ENCODE measurements at regions not wholly inside any gene's neighbourhood (a gene's known extent, or its start where the extent isn't known, plus 50 kb on each side); places are given as distances from the start of the nearest gene placed in this dataset.

GRCh38 chr9:13750061-13750460 lies 470.6 kb upstream of the MPDZ start (continued):
- TF ChIP-seq CREB5 (CRISPR knock-in tag; IDR thresholded peaks at IDR 0.05; ENCODE audit: low read depth) (no peak), BACH2 (CRISPR knock-in tag; IDR thresholded peaks at IDR 0.05; ENCODE audit: borderline replicate concordance) (no peak)

DNA sequence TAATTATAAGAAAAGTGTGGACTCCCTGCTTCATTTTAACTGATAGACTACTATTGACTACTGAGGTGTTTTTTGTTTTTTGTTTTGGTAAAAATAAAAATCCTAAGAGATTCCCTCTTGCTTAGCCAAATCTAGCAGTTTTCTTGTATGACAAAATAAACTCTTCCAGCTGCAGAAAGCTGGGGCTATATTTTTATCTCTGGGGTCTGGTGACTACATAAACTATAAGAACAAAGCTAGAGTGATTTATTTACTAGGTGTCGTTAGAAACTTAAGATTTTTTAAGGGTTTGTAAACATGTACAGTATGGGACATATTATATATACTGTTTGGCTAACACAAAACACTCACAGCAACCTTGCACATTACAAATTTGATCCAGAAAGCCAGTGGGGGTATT lies 467.4 kb upstream of the MPDZ start:
- no peak for TF ChIP-seq ISL1 (CRISPR knock-in tag; IDR thresholded peaks at IDR 0.05)
- no peak for TF ChIP-seq ZNF8 (CRISPR knock-in tag; IDR thresholded peaks at IDR 0.05)
- no peak for TF ChIP-seq ZFP30 (CRISPR knock-in tag; IDR thresholded peaks at IDR 0.05)
- TF ChIP-seq ZFP3 (CRISPR knock-in tag; IDR thresholded peaks at IDR 0.05) = no peak
- no peak for TF ChIP-seq CSDC2 (CRISPR knock-in tag; IDR thresholded peaks at IDR 0.05)
- TF ChIP-seq SNAI2 (CRISPR knock-in tag; IDR thresholded peaks at IDR 0.05) = no peak
- TF ChIP-seq CREB5 (CRISPR knock-in tag; IDR thresholded peaks at IDR 0.05; ENCODE audit: low read depth) = no peak
- no peak for TF ChIP-seq ZC3H10 (CRISPR knock-in tag; IDR thresholded peaks at IDR 0.05)
- no peak for TF ChIP-seq PATZ1 (CRISPR knock-in tag; IDR thresholded peaks at IDR 0.05; ENCODE audit: borderline replicate concordance)
- TF ChIP-seq ZNF70 (CRISPR knock-in tag; IDR thresholded peaks at IDR 0.05) = no peak
- TF ChIP-seq, protein P1, sequence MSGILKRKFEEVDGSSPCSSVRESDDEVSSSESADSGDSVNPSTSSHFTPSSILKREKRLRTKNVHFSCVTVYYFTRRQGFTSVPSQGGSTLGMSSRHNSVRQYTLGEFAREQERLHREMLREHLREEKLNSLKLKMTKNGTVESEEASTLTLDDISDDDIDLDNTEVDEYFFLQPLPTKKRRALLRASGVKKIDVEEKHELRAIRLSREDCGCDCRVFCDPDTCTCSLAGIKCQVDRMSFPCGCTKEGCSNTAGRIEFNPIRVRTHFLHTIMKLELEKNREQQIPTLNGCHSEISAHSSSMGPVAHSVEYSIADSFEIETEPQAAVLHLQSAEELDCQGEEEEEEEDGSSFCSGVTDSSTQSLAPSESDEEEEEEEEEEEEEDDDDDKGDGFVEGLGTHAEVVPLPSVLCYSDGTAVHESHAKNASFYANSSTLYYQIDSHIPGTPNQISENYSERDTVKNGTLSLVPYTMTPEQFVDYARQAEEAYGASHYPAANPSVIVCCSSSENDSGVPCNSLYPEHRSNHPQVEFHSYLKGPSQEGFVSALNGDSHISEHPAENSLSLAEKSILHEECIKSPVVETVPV (CRISPR knock-in tag; IDR thresholded peaks at IDR 0.05) = no peak
- TF ChIP-seq BACH2 (CRISPR knock-in tag; IDR thresholded peaks at IDR 0.05; ENCODE audit: borderline replicate concordance) = no peak
- TF ChIP-seq GLIS3 (CRISPR knock-in tag; IDR thresholded peaks at IDR 0.05) = no peak
- no peak for TF ChIP-seq ESRRG (CRISPR knock-in tag; IDR thresholded peaks at IDR 0.05)
- TF ChIP-seq TCF4 (CRISPR knock-in tag; IDR thresholded peaks at IDR 0.05; ENCODE audit: borderline replicate concordance) = no peak
- ATAC-seq = no peak

DNA sequence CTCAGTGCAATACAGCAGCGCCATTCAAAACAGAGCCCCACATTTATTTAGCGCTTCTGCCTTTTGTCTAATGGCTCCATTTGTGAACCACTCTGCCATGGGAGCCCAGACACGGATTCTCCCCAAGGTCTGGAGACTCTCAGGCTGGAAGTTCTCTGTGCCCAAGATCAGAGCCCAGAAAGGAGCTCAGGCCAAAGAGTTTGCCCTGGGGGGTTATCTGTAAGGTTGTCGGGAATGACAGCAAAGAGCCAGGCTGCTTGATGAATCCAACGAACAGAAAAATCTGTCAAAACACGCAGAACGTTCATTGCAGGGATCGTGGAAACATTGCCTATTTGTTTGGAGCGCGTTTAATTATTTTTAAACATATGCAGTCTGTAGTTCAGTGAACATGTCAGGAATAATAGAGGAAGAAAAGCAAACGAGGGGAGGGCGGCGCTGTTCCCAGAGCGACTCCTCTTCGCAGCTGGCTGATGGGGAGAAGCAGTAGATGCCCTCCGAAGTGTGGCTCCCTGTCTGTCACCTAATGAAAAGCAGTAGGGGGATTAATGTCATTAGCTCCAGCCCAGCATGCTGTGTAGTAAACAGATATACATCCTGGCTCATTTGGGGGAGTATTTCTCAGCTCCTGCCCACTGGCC lies 464.9 kb upstream of the MPDZ start:
- peak; percentile 61; the same call in 1 of the 3 replicates for ATAC-seq
- TF ChIP-seq SNAI2 (CRISPR knock-in tag; IDR thresholded peaks at IDR 0.05) (no peak), TCF4 (CRISPR knock-in tag; IDR thresholded peaks at IDR 0.05; ENCODE audit: borderline replicate concordance) (no peak), ZC3H10 (CRISPR knock-in tag; IDR thresholded peaks at IDR 0.05) (no peak), TOX (CRISPR knock-in tag; IDR thresholded peaks at IDR 0.05; ENCODE audit: borderline replicate concordance) (no peak), ZFP3 (CRISPR knock-in tag; IDR thresholded peaks at IDR 0.05) (no peak), ISL1 (CRISPR knock-in tag; IDR thresholded peaks at IDR 0.05) (no peak), GLIS3 (CRISPR knock-in tag; IDR thresholded peaks at IDR 0.05) (no peak)
- TF ChIP-seq, protein P1 (CRISPR knock-in tag; IDR thresholded peaks at IDR 0.05) = no peak

GRCh38 chr9:13737885-13738284 lies 458.4 kb upstream of the MPDZ start:
- ATAC-seq = no peak
- TF ChIP-seq PPARA (CRISPR knock-in tag; IDR thresholded peaks at IDR 0.05; ENCODE audit: borderline replicate concordance) (no peak), RARB (CRISPR knock-in tag; IDR thresholded peaks at IDR 0.05) (no peak), ZFP30 (CRISPR knock-in tag; IDR thresholded peaks at IDR 0.05) (no peak), BACH2 (CRISPR knock-in tag; IDR thresholded peaks at IDR 0.05; ENCODE audit: borderline replicate concordance) (no peak), OSR1 (CRISPR knock-in tag; IDR thresholded peaks at IDR 0.05) (no peak), ZC3H10 (CRISPR knock-in tag; IDR thresholded peaks at IDR 0.05) (no peak), CSDC2 (CRISPR knock-in tag; IDR thresholded peaks at IDR 0.05) (no peak), ISL1 (CRISPR knock-in tag; IDR thresholded peaks at IDR 0.05) (no peak), ZNF565 (CRISPR knock-in tag; conservative IDR thresholded peaks at IDR 0.05; ENCODE audit: low read depth) (no peak), ZFP3 (CRISPR knock-in tag; IDR thresholded peaks at IDR 0.05) (no peak), PATZ1 (CRISPR knock-in tag; IDR thresholded peaks at IDR 0.05; ENCODE audit: borderline replicate concordance) (no peak), ARNTL (CRISPR knock-in tag; IDR thresholded peaks at IDR 0.05; ENCODE audit: borderline replicate concordance, low read depth) (no peak), TOX (CRISPR knock-in tag; IDR thresholded peaks at IDR 0.05; ENCODE audit: borderline replicate concordance) (no peak)
- TF ChIP-seq, protein P1 (CRISPR knock-in tag; IDR thresholded peaks at IDR 0.05) = no peak
- TF ChIP-seq, protein P2, sequence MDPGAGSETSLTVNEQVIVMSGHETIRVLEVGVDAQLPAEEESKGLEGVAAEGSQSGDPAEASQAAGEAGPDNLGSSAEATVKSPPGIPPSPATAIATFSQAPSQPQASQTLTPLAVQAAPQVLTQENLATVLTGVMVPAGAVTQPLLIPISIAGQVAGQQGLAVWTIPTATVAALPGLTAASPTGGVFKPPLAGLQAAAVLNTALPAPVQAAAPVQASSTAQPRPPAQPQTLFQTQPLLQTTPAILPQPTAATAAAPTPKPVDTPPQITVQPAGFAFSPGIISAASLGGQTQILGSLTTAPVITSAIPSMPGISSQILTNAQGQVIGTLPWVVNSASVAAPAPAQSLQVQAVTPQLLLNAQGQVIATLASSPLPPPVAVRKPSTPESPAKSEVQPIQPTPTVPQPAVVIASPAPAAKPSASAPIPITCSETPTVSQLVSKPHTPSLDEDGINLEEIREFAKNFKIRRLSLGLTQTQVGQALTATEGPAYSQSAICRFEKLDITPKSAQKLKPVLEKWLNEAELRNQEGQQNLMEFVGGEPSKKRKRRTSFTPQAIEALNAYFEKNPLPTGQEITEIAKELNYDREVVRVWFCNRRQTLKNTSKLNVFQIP (CRISPR knock-in tag; IDR thresholded peaks at IDR 0.05; ENCODE audit: borderline replicate concordance, low read depth) = no peak

Data from SK-N-SH treated with all-trans-retinoic acid at 6 μM for 48 hours (cell line).